ENCODE measurements at regions not wholly inside any gene's neighbourhood (a gene's known extent, or its start where the extent isn't known, plus 50 kb on each side); places are given as distances from the start of the nearest gene placed in this dataset.
A peak's percentile ranks its signal among the peaks of the same experiment; 100 is the strongest.

DNA sequence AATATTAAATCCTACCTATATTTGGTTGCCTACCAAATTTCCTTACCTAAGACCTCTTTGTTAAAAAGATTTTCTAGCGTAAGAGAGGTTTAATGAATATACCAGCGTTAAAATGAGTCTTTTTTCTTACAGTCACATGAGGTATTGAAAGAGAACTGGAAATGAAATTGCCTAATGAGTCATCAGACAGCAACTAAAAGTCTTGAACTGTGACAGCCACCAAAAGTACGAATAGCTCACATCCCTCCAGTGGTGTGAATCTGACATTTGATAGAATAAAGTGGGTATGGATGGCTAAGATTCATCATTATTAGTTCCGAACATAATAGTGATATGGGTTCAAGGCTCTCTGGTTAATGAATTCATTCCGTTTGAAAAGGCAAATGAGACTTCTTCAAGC is 1297.3 kb downstream of the AACS start:
- Mint-ChIP-seq H3K4me3 (ENCODE audit: unreplicated experiment) (no peak overlapping the region), H3K36me3 (ENCODE audit: insufficient read depth, unreplicated experiment) (no peaks in the 10 kb centered on the region), H3K4me1 (ENCODE audit: insufficient read depth, unreplicated experiment) (no peaks in the 10 kb centered on the region), H3K27ac (ENCODE audit: low read depth, unreplicated experiment) (no peak overlapping the region), H3K9me3 (ENCODE audit: unreplicated experiment) (no peaks in the 10 kb centered on the region), H3K27me3 (ENCODE audit: insufficient read depth, unreplicated experiment) (no peaks in the 10 kb centered on the region)
- DNase-seq (ENCODE audit: unreplicated experiment), result no peak
- ChIA-PET CTCF (interaction anchor here (0.6 kb wide), 1 partner anchor 857 kb away, joined by 3 read pairs; no protein-coding TSS in a partner anchor), POLR2A (no interaction called here)
- intact Hi-C loops (cut with micrococcal nuclease), result no loop called here
- no TSS peak for BruUV-seq (replicated peaks)
- TF ChIP-seq, protein P1, sequence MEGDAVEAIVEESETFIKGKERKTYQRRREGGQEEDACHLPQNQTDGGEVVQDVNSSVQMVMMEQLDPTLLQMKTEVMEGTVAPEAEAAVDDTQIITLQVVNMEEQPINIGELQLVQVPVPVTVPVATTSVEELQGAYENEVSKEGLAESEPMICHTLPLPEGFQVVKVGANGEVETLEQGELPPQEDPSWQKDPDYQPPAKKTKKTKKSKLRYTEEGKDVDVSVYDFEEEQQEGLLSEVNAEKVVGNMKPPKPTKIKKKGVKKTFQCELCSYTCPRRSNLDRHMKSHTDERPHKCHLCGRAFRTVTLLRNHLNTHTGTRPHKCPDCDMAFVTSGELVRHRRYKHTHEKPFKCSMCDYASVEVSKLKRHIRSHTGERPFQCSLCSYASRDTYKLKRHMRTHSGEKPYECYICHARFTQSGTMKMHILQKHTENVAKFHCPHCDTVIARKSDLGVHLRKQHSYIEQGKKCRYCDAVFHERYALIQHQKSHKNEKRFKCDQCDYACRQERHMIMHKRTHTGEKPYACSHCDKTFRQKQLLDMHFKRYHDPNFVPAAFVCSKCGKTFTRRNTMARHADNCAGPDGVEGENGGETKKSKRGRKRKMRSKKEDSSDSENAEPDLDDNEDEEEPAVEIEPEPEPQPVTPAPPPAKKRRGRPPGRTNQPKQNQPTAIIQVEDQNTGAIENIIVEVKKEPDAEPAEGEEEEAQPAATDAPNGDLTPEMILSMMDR (IDR thresholded peaks at IDR 0.05; ENCODE audit: unreplicated experiment), result no peak

GRCh38 chr12:126362964-126363363 is 1297.7 kb downstream of the AACS start:
- intact Hi-C loops (cut with micrococcal nuclease), result no loop called here
- H3K4me3 Mint-ChIP-seq (ENCODE audit: unreplicated experiment), result no peak overlapping the region
- H3K9me3 Mint-ChIP-seq (ENCODE audit: unreplicated experiment), result no peaks in the 10 kb centered on the region
- CTCF ChIA-PET, result interaction anchor here (0.6 kb wide), 1 partner anchor 857 kb away, joined by 3 read pairs; no protein-coding TSS in a partner anchor
- POLR2A ChIA-PET, result no interaction called here
- no peaks in the 10 kb centered on the region for H3K27me3 Mint-ChIP-seq (ENCODE audit: insufficient read depth, unreplicated experiment)
- H3K27ac Mint-ChIP-seq (ENCODE audit: low read depth, unreplicated experiment), result no peak overlapping the region
- no peak for DNase-seq (ENCODE audit: unreplicated experiment)
- BruUV-seq (replicated peaks), result no TSS peak
- no peaks in the 10 kb centered on the region for H3K4me1 Mint-ChIP-seq (ENCODE audit: insufficient read depth, unreplicated experiment)
- TF ChIP-seq, protein P1 (IDR thresholded peaks at IDR 0.05; ENCODE audit: unreplicated experiment), result no peak
- no peaks in the 10 kb centered on the region for H3K36me3 Mint-ChIP-seq (ENCODE audit: insufficient read depth, unreplicated experiment)

DNA sequence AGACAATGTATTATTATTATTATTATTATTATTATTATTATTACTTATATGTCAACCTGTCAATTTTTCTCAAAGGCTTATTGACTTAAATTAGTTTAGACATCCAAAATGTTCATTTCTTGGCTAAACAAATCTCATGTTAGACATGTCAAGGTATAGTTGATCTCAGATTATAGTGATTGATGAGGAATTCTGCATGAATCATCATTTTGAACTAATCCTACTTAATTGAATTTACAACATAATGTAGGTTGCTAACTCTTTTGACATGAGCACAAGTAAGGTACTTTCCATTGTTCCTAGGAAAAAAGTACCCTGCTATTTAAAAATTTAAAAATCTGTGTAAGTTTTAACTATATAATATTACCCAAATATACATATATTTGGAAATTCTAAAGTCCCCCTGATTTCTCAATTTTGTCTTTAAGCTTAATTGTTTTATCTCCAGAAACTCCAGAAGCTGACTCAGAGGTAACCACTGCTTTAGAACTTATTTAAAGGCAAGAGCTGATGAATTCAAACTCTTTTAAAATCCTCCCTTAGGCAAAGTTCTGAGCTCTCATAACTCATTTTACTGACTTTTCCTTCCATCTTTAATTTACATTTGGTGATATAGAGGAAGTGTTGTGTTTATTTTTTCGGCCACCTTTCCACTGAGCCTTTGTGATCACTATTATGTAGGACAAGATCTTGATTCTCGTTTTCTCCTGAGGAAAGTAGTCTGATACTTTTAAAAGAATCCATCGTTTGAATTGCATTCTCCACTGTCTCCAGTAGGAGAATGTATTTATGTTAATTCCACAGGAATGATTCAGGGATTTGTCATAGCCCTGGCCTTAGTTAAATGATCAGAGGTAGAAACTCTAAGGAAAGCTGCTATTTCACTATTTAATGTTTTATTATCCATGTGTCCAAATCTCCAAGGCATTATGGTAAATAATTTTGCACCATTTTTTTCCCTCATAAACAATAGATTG is 1304.5 kb downstream of the AACS start:
- CTCF ChIA-PET, result interaction anchor here (0.6 to 1.4 kb wide), 9 partner anchors 13 to 753 kb away, joined by 3 to 6 read pairs (median 3); no protein-coding TSS in a partner anchor
- Mint-ChIP-seq H3K27ac (ENCODE audit: low read depth, unreplicated experiment) (peak overlapping the region; percentile 88), H3K9me3 (ENCODE audit: unreplicated experiment) (no peaks in the 10 kb centered on the region), H3K4me1 (ENCODE audit: insufficient read depth, unreplicated experiment) (peaks cover 29% of the 10 kb centered on the region), H3K4me3 (ENCODE audit: unreplicated experiment) (peak overlapping the region; percentile 46), H3K27me3 (ENCODE audit: insufficient read depth, unreplicated experiment) (no peaks in the 10 kb centered on the region), H3K36me3 (ENCODE audit: insufficient read depth, unreplicated experiment) (peaks cover 4% of the 10 kb centered on the region)
- TF ChIP-seq, protein P1 (IDR thresholded peaks at IDR 0.05; ENCODE audit: unreplicated experiment), result peak; percentile 35
- no TSS peak for BruUV-seq (replicated peaks)
- POLR2A ChIA-PET, result interaction anchor here (0.6 to 0.8 kb wide), 3 partner anchors 123 to 439 kb away, joined by 3 to 5 read pairs (median 3); no protein-coding TSS in a partner anchor
- intact Hi-C loops (cut with micrococcal nuclease), result loop anchor here (10.0 kb wide), 1 partner anchor 95 kb away; no protein-coding TSS in a partner anchor
- DNase-seq (ENCODE audit: unreplicated experiment), result peak; percentile 56

DNA sequence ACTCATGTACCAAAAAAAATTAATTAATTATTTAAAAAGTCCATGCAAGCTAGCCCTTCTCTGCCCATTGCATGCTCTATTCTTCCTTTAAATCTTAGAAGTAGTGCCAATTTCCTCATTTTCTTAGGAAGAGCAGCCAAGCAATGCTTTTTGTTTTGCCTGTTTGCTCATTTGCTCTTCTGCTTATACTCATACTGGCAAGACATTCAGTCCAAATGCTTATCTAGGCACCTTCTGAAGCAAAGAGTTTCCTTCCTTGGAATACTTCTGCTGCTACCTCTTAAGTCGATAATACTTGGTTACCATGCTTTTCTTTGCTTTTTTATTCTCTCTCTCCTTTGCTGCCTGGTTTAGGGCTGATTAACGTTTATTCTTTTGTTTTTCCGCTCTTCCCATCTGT is 1318.3 kb downstream of the AACS start:
- Mint-ChIP-seq H3K9me3 (ENCODE audit: unreplicated experiment) (no peaks in the 10 kb centered on the region), H3K4me3 (ENCODE audit: unreplicated experiment) (no peak overlapping the region), H3K27me3 (ENCODE audit: insufficient read depth, unreplicated experiment) (no peaks in the 10 kb centered on the region), H3K36me3 (ENCODE audit: insufficient read depth, unreplicated experiment) (no peaks in the 10 kb centered on the region), H3K4me1 (ENCODE audit: insufficient read depth, unreplicated experiment) (peaks cover 10% of the 10 kb centered on the region), H3K27ac (ENCODE audit: low read depth, unreplicated experiment) (no peak overlapping the region)
- no TSS peak for BruUV-seq (replicated peaks)
- ChIA-PET CTCF (interaction anchor here (0.6 to 1.2 kb wide), 4 partner anchors 9 to 1052 kb away, joined by 3 to 5 read pairs (median 4); no protein-coding TSS in a partner anchor), POLR2A (interaction anchor here (1.0 kb wide), 1 partner anchor 11 kb away, joined by 3 read pairs; no protein-coding TSS in a partner anchor)
- intact Hi-C loops (cut with micrococcal nuclease), result no loop called here
- no peak for DNase-seq (ENCODE audit: unreplicated experiment)
- TF ChIP-seq, protein P1 (IDR thresholded peaks at IDR 0.05; ENCODE audit: unreplicated experiment), result no peak
